Smooth muscle cell (in vitro differentiated cells): ENCODE measurements at regions not wholly inside any gene's neighbourhood (a gene's known extent, or its start where the extent isn't known, plus 50 kb on each side); places are given as distances from the start of the nearest gene placed in this dataset.

Source experiments
- DNase-seq: peaks from one replicate; lab custom pipeline; 2025; ENCODE audit not compliant: unreplicated experiment; lab: John Stamatoyannopoulos, UW
- H2AFZ ChIP-seq: fragments of 200-600 bp; sonication (generic); 2 replicates; pipeline ENCODE4 v1.6.0; 2016; ENCODE audit warnings: antibody characterized with exemption, low read depth, mild to moderate bottlenecking
- H3F3A ChIP-seq: fragments of 200-600 bp; sonication (generic); 2 replicates; pipeline ENCODE4 v1.6.0; 2017; ENCODE audit warnings: antibody characterized with exemption, low read depth
- H3K27ac ChIP-seq: fragments of 200-600 bp; sonication (generic); 2 replicates; pipeline ENCODE4 v1.5.1; 2016; ENCODE audit warnings: low read depth, mild to moderate bottlenecking
- H3K27me3 ChIP-seq: fragments of 200-600 bp; sonication (generic); 2 replicates; pipeline ENCODE4 v1.6.1; 2016; ENCODE audit warnings: low read depth, mild to moderate bottlenecking
- H3K36me3 ChIP-seq: fragments of 200-600 bp; sonication (generic); 2 replicates; pipeline ENCODE4 v1.5.1; 2016; ENCODE audit warnings: low read depth
- H3K4me1 ChIP-seq: fragments of 200-600 bp; sonication (generic); 2 replicates; pipeline ENCODE4 v1.5.1; 2016; ENCODE audit warnings: low read depth
- H3K4me2 ChIP-seq: fragments of 200-600 bp; sonication (generic); 2 replicates; pipeline ENCODE4 v1.6.0; 2016; ENCODE audit warnings: mild to moderate bottlenecking
- H3K4me3 ChIP-seq: fragments of 200-600 bp; sonication (generic); 2 replicates; pipeline ENCODE4 v1.5.1; 2016; ENCODE audit warnings: mild to moderate bottlenecking
- H3K79me2 ChIP-seq: fragments of 200-600 bp; sonication (generic); 2 replicates; pipeline ENCODE4 v1.6.0; 2016; ENCODE audit warnings: low read depth, mild to moderate bottlenecking
- H3K9ac ChIP-seq: fragments of 200-600 bp; sonication (generic); 2 replicates; pipeline ENCODE4 v1.6.0; 2016; ENCODE audit warnings: low read depth
- H3K9me3 ChIP-seq: fragments of 200-600 bp; sonication (generic); replicated peaks from 2 replicates; pipeline ENCODE4 v1.5.1; 2016; ENCODE audit warnings: low read depth
- H4K20me1 ChIP-seq: fragments of 200-600 bp; sonication (generic); 2 replicates; pipeline ENCODE4 v1.6.0; 2016; ENCODE audit warnings: low read depth
- CTCF ChIP-seq: fragments of 200-600 bp; sonication (generic); IDR thresholded peaks from 2 replicates; pipeline ENCODE4 v1.5.1; 2017; ENCODE audit warnings: borderline replicate concordance, mild to moderate bottlenecking, antibody characterized with exemption; ENCODE audit not compliant: insufficient read depth, poor library complexity, severe bottlenecking
- WGBS: methylation state at CpG from one replicate; pipeline ENCODE4 v1.1.7; 2016; ENCODE audit warnings: low lambda C conversion rate; 5-methylcytosine and 5-hydroxymethylcytosine counted together

DNA sequence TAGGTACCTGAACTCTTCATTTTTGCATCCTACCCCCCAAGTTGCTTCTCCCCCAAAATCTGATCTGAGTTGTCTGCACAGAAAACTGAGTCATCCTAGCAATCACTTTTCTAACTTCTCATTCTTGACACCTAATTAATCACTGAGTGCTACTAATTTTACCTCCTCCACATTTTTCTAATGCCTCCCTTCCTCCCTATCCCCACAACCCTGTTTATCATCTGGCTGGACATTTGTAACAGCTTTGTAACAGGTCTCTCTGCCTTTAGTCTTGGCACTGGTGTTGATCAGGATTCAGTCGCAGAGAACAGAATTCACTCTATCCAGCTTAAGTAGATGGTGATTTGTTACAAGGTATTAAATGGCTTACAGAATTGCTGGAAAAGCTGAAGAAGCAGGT is 303.9 kb upstream of the GATB start:
- H2AFZ ChIP-seq: no peak overlapping the region
- no peaks in the 10 kb centered on the region for H3K79me2 ChIP-seq
- no peak overlapping the region for H3K27ac ChIP-seq
- no peaks in the 10 kb centered on the region for H3K36me3 ChIP-seq
- H3K4me1 ChIP-seq: no peaks in the 10 kb centered on the region
- no peak overlapping the region for H3K4me3 ChIP-seq
- H4K20me1 ChIP-seq: no peaks in the 10 kb centered on the region
- no peak overlapping the region for H3K9ac ChIP-seq
- no peaks in the 10 kb centered on the region for H3K27me3 ChIP-seq
- no peak overlapping the region for H3K4me2 ChIP-seq
- H3K9me3 ChIP-seq: no peaks in the 10 kb centered on the region
- H3F3A ChIP-seq: no peaks in the 10 kb centered on the region
- no peak for TF ChIP-seq CTCF
- WGBS: 76% methylated on average over 1 of the region's 1 CpG
- DNase-seq: no peak

DNA sequence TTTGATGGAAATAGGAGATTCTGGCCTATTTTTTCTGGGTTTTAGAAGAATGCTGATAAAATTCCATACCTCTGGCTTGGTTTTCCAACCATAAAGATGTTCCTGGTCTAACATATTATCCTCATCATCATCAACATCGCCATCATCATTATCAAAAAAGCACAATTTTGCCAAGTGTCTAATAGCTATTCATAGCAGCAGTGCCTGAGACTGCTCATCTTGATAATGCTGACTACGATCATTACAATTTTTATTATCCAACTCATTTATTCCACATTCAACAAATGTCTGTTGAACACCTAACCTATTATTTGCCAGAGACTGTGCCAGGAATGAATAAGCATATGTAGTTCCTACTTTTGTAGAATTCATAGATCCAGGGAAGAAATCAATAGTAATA is 303.5 kb upstream of the GATB start:
- Histone ChIP-seq H3K4me2 (no peak overlapping the region), H3K79me2 (no peaks in the 10 kb centered on the region)

DNA sequence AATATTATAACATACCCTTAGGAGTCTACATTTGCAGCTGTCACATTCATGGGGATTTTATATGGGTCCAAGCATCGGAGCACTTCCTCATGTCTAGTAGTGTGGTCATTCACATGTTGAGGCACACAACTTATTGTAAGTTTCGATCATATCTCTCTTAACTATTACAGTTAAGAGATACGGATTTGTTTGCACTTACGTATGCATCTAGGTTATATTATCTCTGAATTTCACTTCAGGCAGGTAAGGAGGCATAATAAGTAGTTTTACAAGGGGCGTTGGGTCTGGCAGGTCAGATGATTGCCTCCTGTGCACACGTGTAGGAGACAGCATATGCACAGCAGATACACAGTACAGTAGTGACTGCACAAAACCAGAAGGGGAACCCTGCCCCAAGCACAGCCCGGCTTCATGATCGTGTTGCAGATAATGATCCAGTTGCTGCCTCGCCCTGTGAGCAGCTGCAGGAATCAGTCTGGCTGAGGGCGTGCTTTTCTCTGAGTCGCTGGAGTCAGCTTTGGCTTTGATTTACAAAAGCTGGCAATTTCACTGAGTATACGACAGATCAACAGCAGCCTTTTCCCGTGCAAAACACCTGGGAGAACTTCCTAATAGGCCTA is 302.9 kb upstream of the GATB start:
- Histone ChIP-seq H3K9ac (no peak overlapping the region), H3K4me3 (no peak overlapping the region), H3K4me1 (no peaks in the 10 kb centered on the region), H3K4me2 (no peak overlapping the region), H3K79me2 (no peaks in the 10 kb centered on the region), H3F3A (no peaks in the 10 kb centered on the region), H2AFZ (no peak overlapping the region), H3K27me3 (no peaks in the 10 kb centered on the region), H3K27ac (no peak overlapping the region), H3K9me3 (no peaks in the 10 kb centered on the region), H3K36me3 (no peaks in the 10 kb centered on the region), H4K20me1 (no peaks in the 10 kb centered on the region)
- no peak for DNase-seq
- no peak for TF ChIP-seq CTCF
- 44% methylated on average over 13 of the region's 13 CpGs for WGBS

More for the DNA sequence above, 303.5 kb upstream of the GATB start:
- no peaks in the 10 kb centered on the region for H3K9me3 ChIP-seq
- H3K36me3 ChIP-seq: no peaks in the 10 kb centered on the region
- 92% methylated on average over 2 of the region's 2 CpGs for WGBS
- no peaks in the 10 kb centered on the region for H3K27me3 ChIP-seq
- DNase-seq: no peak
- no peak for TF ChIP-seq CTCF
- no peaks in the 10 kb centered on the region for H4K20me1 ChIP-seq
- no peak overlapping the region for H3K4me3 ChIP-seq
- no peak overlapping the region for H3K27ac ChIP-seq
- H3K4me1 ChIP-seq: no peaks in the 10 kb centered on the region
- no peak overlapping the region for H3K9ac ChIP-seq
- H2AFZ ChIP-seq: no peak overlapping the region
- no peaks in the 10 kb centered on the region for H3F3A ChIP-seq

- 60% methylated on average over 2 of the region's 2 CpGs for WGBS
- no peak for TF ChIP-seq CTCF
- H3K4me2 ChIP-seq: no peak overlapping the region
Observed at GRCh38 chr4:152062936-152063620, 302.3 kb upstream of the GATB start.

More at GRCh38 chr4:152062936-152063620, 302.3 kb upstream of the GATB start:
- no peaks in the 10 kb centered on the region for H4K20me1 ChIP-seq
- no peaks in the 10 kb centered on the region for H3F3A ChIP-seq
- no peaks in the 10 kb centered on the region for H3K79me2 ChIP-seq
- H3K4me3 ChIP-seq: no peak overlapping the region
- no peaks in the 10 kb centered on the region for H3K36me3 ChIP-seq
- H3K9ac ChIP-seq: no peak overlapping the region
- H3K4me1 ChIP-seq: no peaks in the 10 kb centered on the region
- no peak overlapping the region for H3K27ac ChIP-seq
- H2AFZ ChIP-seq: no peak overlapping the region
- DNase-seq: no peak
- no peaks in the 10 kb centered on the region for H3K9me3 ChIP-seq
- H3K27me3 ChIP-seq: no peaks in the 10 kb centered on the region
